ENCODE measurements at regions not wholly inside any gene's neighbourhood (a gene's known extent, or its start where the extent isn't known, plus 50 kb on each side); places are given as distances from the start of the nearest gene placed in this dataset.
"Not testable (repeated sequence)": the region's sequence is repeated elsewhere in the genome, so short reads cannot be mapped to it uniquely, and the experiment has no call there.

DNA sequence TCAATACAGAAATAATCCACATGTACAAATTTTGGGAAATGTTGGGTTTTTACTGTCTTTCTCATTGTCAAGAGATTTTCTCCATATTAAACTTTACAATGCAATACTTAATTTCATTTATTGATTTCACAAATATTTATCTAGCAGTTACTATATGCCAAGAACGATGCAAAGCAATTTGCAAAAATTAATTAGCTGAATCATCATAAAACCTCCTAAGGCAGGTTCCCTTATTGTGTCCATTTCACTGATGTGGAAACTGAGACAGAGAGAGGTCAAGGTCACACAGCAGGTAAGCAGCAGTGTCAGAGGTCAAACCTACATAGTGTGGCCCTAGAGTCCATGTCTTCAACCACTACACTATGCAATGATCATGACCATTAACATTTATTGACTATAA, 286.8 kb upstream of the AUTS2 start:
- FAIRE-seq (no peak), DNase-seq (no peak)
- Histone ChIP-seq H3K27ac (ENCODE audit: low read depth in 2 of 2, low read length in 2 of 2) (no peak overlapping the region), H3K9ac (ENCODE audit: low read length in 3 of 3) (no peak overlapping the region), H3K4me3 (ENCODE audit: low read length in 3 of 3) (no peak overlapping the region), H3K9me3 (ENCODE audit: control insufficient read depth in 2 of 3, insufficient read depth in 1 of 3, low read length in 3 of 3) (no peaks in the 10 kb centered on the region), H3K4me1 (ENCODE audit: control insufficient read depth in 2 of 3, insufficient read depth in 2 of 3, low read depth in 1 of 3, low read length in 3 of 3) (no peaks in the 10 kb centered on the region), H3K36me3 (ENCODE audit: control insufficient read depth in 2 of 3, insufficient read depth in 3 of 3, low read length in 3 of 3) (no peaks in the 10 kb centered on the region), H3K27me3 (ENCODE audit: control insufficient read depth, insufficient read depth, low read length) (no peaks in the 10 kb centered on the region)
- intact Hi-C loops (cut with DNase I): no loop called here
- TF ChIP-seq, protein P1, sequence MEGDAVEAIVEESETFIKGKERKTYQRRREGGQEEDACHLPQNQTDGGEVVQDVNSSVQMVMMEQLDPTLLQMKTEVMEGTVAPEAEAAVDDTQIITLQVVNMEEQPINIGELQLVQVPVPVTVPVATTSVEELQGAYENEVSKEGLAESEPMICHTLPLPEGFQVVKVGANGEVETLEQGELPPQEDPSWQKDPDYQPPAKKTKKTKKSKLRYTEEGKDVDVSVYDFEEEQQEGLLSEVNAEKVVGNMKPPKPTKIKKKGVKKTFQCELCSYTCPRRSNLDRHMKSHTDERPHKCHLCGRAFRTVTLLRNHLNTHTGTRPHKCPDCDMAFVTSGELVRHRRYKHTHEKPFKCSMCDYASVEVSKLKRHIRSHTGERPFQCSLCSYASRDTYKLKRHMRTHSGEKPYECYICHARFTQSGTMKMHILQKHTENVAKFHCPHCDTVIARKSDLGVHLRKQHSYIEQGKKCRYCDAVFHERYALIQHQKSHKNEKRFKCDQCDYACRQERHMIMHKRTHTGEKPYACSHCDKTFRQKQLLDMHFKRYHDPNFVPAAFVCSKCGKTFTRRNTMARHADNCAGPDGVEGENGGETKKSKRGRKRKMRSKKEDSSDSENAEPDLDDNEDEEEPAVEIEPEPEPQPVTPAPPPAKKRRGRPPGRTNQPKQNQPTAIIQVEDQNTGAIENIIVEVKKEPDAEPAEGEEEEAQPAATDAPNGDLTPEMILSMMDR (IDR thresholded peaks at IDR 0.05; ENCODE audit: borderline replicate concordance, extremely low read depth, insufficient read depth): no peak

DNA sequence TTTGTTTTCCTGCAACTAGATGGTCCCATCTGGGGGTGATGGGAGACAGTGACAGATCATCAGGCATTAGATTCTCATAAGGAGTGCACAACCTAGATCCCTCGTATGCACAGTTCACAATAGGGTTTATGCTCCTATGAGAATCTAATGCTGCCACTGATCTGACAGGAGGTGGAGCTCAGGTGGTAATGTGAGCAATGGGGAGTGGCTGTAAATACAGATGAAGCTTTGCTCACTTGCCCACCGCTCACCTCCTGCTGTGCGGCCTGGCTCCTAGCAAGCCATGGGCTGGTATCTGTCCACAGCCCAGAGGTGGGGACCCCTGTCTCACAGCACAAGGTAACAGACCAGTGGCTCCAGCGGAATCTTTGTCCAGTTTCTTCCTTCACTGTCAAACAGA, 284.4 kb upstream of the AUTS2 start:
- H3K27ac ChIP-seq (ENCODE audit: low read depth in 2 of 2, low read length in 2 of 2); H3K9me3 ChIP-seq (ENCODE audit: control insufficient read depth in 2 of 3, insufficient read depth in 1 of 3, low read length in 3 of 3); H3K27me3 ChIP-seq (ENCODE audit: control insufficient read depth, insufficient read depth, low read length); FAIRE-seq; H3K9ac ChIP-seq (ENCODE audit: low read length in 3 of 3); H3K36me3 ChIP-seq (ENCODE audit: control insufficient read depth in 2 of 3, insufficient read depth in 3 of 3, low read length in 3 of 3); H3K4me1 ChIP-seq (ENCODE audit: control insufficient read depth in 2 of 3, insufficient read depth in 2 of 3, low read depth in 1 of 3, low read length in 3 of 3); DNase-seq; H3K4me3 ChIP-seq (ENCODE audit: low read length in 3 of 3); intact Hi-C loops (cut with DNase I): not testable (repeated sequence)

DNA sequence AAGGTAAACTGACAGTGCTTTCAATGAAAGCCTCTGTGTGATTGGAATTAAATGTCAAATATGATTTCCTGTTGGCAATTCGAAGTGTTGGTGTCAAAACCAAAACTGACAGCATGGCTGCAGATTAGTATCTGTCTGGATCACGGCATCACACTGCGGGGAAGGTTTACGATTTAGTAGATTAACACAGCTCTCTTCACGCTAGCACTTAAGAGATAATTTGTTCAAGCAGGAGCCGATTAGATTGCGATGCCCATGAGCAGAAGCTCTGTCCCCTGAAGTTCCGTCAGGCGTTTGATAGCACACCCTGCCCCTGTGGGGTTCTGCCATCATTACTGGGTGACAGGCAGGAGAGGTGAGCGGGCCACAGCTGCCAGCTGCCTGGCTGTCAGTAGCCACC, 279.5 kb upstream of the AUTS2 start:
- H3K27ac ChIP-seq (ENCODE audit: low read depth in 2 of 2, low read length in 2 of 2): no peak overlapping the region
- H3K4me3 ChIP-seq (ENCODE audit: low read length in 3 of 3): no peak overlapping the region
- no peak for DNase-seq
- H3K9ac ChIP-seq (ENCODE audit: low read length in 3 of 3): no peak overlapping the region
- FAIRE-seq: no peak
- no peaks in the 10 kb centered on the region for H3K36me3 ChIP-seq (ENCODE audit: control insufficient read depth in 2 of 3, insufficient read depth in 3 of 3, low read length in 3 of 3)
- H3K27me3 ChIP-seq (ENCODE audit: control insufficient read depth, insufficient read depth, low read length): no peaks in the 10 kb centered on the region
- no peaks in the 10 kb centered on the region for H3K4me1 ChIP-seq (ENCODE audit: control insufficient read depth in 2 of 3, insufficient read depth in 2 of 3, low read depth in 1 of 3, low read length in 3 of 3)
- TF ChIP-seq, protein P1 (IDR thresholded peaks at IDR 0.05; ENCODE audit: borderline replicate concordance, extremely low read depth, insufficient read depth): no peak
- intact Hi-C loops (cut with DNase I): no loop called here
- no peaks in the 10 kb centered on the region for H3K9me3 ChIP-seq (ENCODE audit: control insufficient read depth in 2 of 3, insufficient read depth in 1 of 3, low read length in 3 of 3)

DNA sequence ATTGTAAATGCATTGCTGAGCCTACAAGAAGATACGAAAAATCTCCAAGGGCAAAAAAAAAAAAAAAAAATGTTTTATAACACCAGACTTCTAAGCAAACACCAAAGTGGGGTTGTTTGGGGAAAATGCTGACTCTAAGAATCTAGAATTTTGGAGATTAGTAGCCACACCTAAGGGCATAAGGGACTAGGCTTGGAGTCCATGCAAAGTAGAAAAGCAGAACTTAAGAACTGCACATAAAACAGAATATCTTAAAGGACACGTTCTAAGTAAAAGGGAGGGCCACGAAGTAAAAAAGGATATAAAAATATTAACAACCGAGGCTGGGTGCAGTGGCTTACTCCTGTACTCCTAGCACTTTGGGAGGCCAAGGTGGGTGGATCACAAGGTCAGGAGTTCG, 269.8 kb upstream of the AUTS2 start:
- Histone ChIP-seq H3K9me3 (ENCODE audit: control insufficient read depth in 2 of 3, insufficient read depth in 1 of 3, low read length in 3 of 3) (no peaks in the 10 kb centered on the region), H3K4me1 (ENCODE audit: control insufficient read depth in 2 of 3, insufficient read depth in 2 of 3, low read depth in 1 of 3, low read length in 3 of 3) (no peaks in the 10 kb centered on the region), H3K9ac (ENCODE audit: low read length in 3 of 3) (no peak overlapping the region), H3K4me3 (ENCODE audit: low read length in 3 of 3) (no peak overlapping the region), H3K27me3 (ENCODE audit: control insufficient read depth, insufficient read depth, low read length) (no peaks in the 10 kb centered on the region), H3K36me3 (ENCODE audit: control insufficient read depth in 2 of 3, insufficient read depth in 3 of 3, low read length in 3 of 3) (no peaks in the 10 kb centered on the region), H3K27ac (ENCODE audit: low read depth in 2 of 2, low read length in 2 of 2) (no peak overlapping the region)
- FAIRE-seq (no peak), DNase-seq (no peak)
- intact Hi-C loops (cut with DNase I): no loop called here
- TF ChIP-seq, protein P1 (IDR thresholded peaks at IDR 0.05; ENCODE audit: borderline replicate concordance, extremely low read depth, insufficient read depth): no peak

Data from kidney (tissue), 13 donors.